IMR-90 (cell line): ENCODE measurements at regions not wholly inside any gene's neighbourhood (a gene's known extent, or its start where the extent isn't known, plus 50 kb on each side); places are given as distances from the start of the nearest gene placed in this dataset.

Source experiments
- ATAC-seq: fragments of 200-7000 bp; cut with Tn5 transposase; 2 replicates; pipeline ENCODE4 v1.9.1; 2020; ENCODE audit warnings: low read depth, mild to moderate bottlenecking, moderate library complexity
- BruUV-seq: library from RNA; stranded (reverse); fragments of 400-500 nt; replicated peaks from 2 replicates; lab custom pipeline; 2021; lab: Mats Ljungman, UMichigan
- CTCF ChIA-PET: fragments of 300-600 bp; formaldehyde crosslinking; extraction: SDS; loops from one replicate; lab custom pipeline; 2021; ENCODE audit warnings: antibody characterized with exemption; lab: Yijun Ruan, JAX
- POLR2A ChIA-PET: fragments of 300-600 bp; sonication (Branson Sonifier 250); formaldehyde crosslinking; loops from one replicate; lab custom pipeline; 2022; ENCODE audit warnings: antibody characterized with exemption; ENCODE audit not compliant: unreplicated experiment; lab: Charles Lee
- DNase-seq: peaks from one replicate; pipeline ENCODE4 v3.0.0; 2013
- H2AFZ ChIP-seq: replicated peaks from 2 replicates; pipeline ENCODE3; 2013; ENCODE audit warnings: low read length, mild to moderate bottlenecking; ENCODE audit not compliant: poor library complexity
- H2AK5ac ChIP-seq: 2 replicates; pipeline ENCODE4 v1.6.1; 2013; ENCODE audit warnings: low read depth, low read length, inconsistent platforms
- H2AK9ac ChIP-seq: replicated peaks from 2 replicates; pipeline ENCODE3; 2013; ENCODE audit warnings: mild to moderate bottlenecking, low read depth, low read length, moderate library complexity; ENCODE audit not compliant: poor library complexity
- H2BK120ac ChIP-seq: 2 replicates; pipeline ENCODE4 v1.6.1; 2013; ENCODE audit warnings: low read depth, low read length, inconsistent platforms
- H2BK15ac ChIP-seq: 3 replicates; pipeline ENCODE4 v1.6.1; 2013; ENCODE audit warnings: low read depth, low read length, inconsistent platforms
- H2BK20ac ChIP-seq: 2 replicates; pipeline ENCODE4 v1.6.1; 2013; ENCODE audit warnings: low read depth, mild to moderate bottlenecking, inconsistent platforms, low read length, moderate library complexity
- H2BK5ac ChIP-seq: 2 replicates; pipeline ENCODE4 v1.6.1; 2013; ENCODE audit warnings: mild to moderate bottlenecking, low read depth, low read length, inconsistent platforms; ENCODE audit not compliant: poor library complexity, severe bottlenecking
- H3K14ac ChIP-seq: replicated peaks from 2 replicates; pipeline ENCODE4 v1.6.1; 2013; ENCODE audit warnings: low read depth, low read length, inconsistent platforms
- H3K18ac ChIP-seq: 2 replicates; pipeline ENCODE4 v1.6.1; 2013; ENCODE audit warnings: low read depth, low read length, control low read depth
- H3K23ac ChIP-seq: 2 replicates; pipeline ENCODE4 v1.6.1; 2013; ENCODE audit warnings: low read depth, low read length, inconsistent platforms
- H3K27ac ChIP-seq: 2 replicates; pipeline ENCODE4 v1.5.1; 2013; ENCODE audit warnings: mild to moderate bottlenecking, control low read depth, low read length; ENCODE audit not compliant: insufficient read depth
- H3K27me3 ChIP-seq: 2 replicates; pipeline ENCODE4 v1.6.1; 2013; ENCODE audit warnings: low read length; ENCODE audit not compliant: control insufficient read depth, insufficient read depth
- H3K36me3 ChIP-seq: 2 replicates; pipeline ENCODE4 v1.6.1; 2013; ENCODE audit warnings: low read length, mixed read lengths; ENCODE audit not compliant: control insufficient read depth, insufficient read depth
- H3K4ac ChIP-seq: 2 replicates; pipeline ENCODE4 v1.6.1; 2013; ENCODE audit warnings: low read depth, low read length, inconsistent platforms
- H3K4me1 ChIP-seq: 2 replicates; pipeline ENCODE4 v1.6.1; 2013; ENCODE audit warnings: low read length, mixed read lengths; ENCODE audit not compliant: control insufficient read depth, insufficient read depth
- H3K4me2 ChIP-seq: 2 replicates; pipeline ENCODE4 v1.6.1; 2013; ENCODE audit warnings: low read depth, mild to moderate bottlenecking, control low read depth, low read length, moderate library complexity
- H3K4me3 ChIP-seq: 2 replicates; pipeline ENCODE4 v1.5.1; 2013; ENCODE audit warnings: low read depth, mild to moderate bottlenecking, control low read depth, low read length, moderate library complexity; ENCODE audit not compliant: insufficient read depth
- H3K56ac ChIP-seq: 2 replicates; pipeline ENCODE4 v1.6.1; 2013; ENCODE audit warnings: low read length, inconsistent platforms; ENCODE audit not compliant: insufficient read depth; ENCODE audit errors: extremely low read depth
- H3K79me1 ChIP-seq, 2 experiments: 2 replicates each; pipeline ENCODE4 v1.6.1; 2013; ENCODE audit warnings: low read length in 2 of 2, inconsistent platforms in 1 of 2, low read depth in 1 of 2
- H3K9ac ChIP-seq: 2 replicates; pipeline ENCODE4 v1.6.1; 2013; ENCODE audit warnings: low read depth, low read length, control low read depth
- H3K9me1 ChIP-seq: 2 replicates; pipeline ENCODE4 v1.6.1; 2013; ENCODE audit warnings: low read length, inconsistent platforms; ENCODE audit not compliant: insufficient read depth
- H3K9me3 ChIP-seq: 2 replicates; pipeline ENCODE4 v1.6.1; 2013; ENCODE audit warnings: low read length; ENCODE audit not compliant: control insufficient read depth, insufficient read depth
- H4K20me1 ChIP-seq: 2 replicates; pipeline ENCODE4 v1.6.1; 2013; ENCODE audit warnings: low read length, inconsistent platforms; ENCODE audit not compliant: insufficient read depth
- H4K5ac ChIP-seq: 2 replicates; pipeline ENCODE4 v1.6.1; 2013; ENCODE audit warnings: mild to moderate bottlenecking, low read depth, low read length, control low read depth
- H4K8ac ChIP-seq, 2 experiments: 2 replicates each; pipeline ENCODE4 v1.6.1; 2013; ENCODE audit warnings: low read depth in 2 of 2, low read length in 2 of 2, control low read depth in 1 of 2, inconsistent platforms in 1 of 2
- H4K91ac ChIP-seq: 2 replicates; pipeline ENCODE4 v1.6.1; 2013; ENCODE audit warnings: low read depth, low read length, inconsistent platforms; ENCODE audit not compliant: insufficient read depth
- BHLHE40 ChIP-seq: fragments of 150-350 bp; IDR thresholded peaks from 2 replicates; pipeline ENCODE4 v1.6.1; 2016; ENCODE audit warnings: mild to moderate bottlenecking, low read depth, low read length
- CHD1 ChIP-seq: IDR thresholded peaks from 2 replicates; pipeline ENCODE4 v1.6.1; 2012; ENCODE audit warnings: low read depth, low read length, improper control_type of control experiment
- FOS ChIP-seq: fragments of 150-350 bp; IDR thresholded peaks from 2 replicates; pipeline ENCODE4 v1.6.1; 2016; ENCODE audit warnings: low read depth, low read length
- MAFK ChIP-seq: IDR thresholded peaks from 2 replicates; pipeline ENCODE4 v1.6.1; 2012; ENCODE audit warnings: low read depth, low read length, improper control_type of control experiment
- MAZ ChIP-seq: IDR thresholded peaks from 2 replicates; pipeline ENCODE4 v1.6.1; 2012; ENCODE audit warnings: low read depth, mild to moderate bottlenecking, low read length, improper control_type of control experiment, moderate library complexity, borderline replicate concordance
- MXI1 ChIP-seq: IDR thresholded peaks from 2 replicates; pipeline ENCODE4 v1.6.1; 2012; ENCODE audit warnings: low read depth, mild to moderate bottlenecking, low read length, moderate library complexity, borderline replicate concordance
- NFE2L2 ChIP-seq: fragments of 150-350 bp; IDR thresholded peaks from 2 replicates; pipeline ENCODE4 v1.6.1; 2016; ENCODE audit warnings: low read depth, mild to moderate bottlenecking, low read length
- RAD21 ChIP-seq: IDR thresholded peaks from 2 replicates; pipeline ENCODE4 v1.6.1; 2012; ENCODE audit warnings: low read length, improper control_type of control experiment
- RCOR1 ChIP-seq: IDR thresholded peaks from 2 replicates; pipeline ENCODE4 v1.6.1; 2012; ENCODE audit warnings: mild to moderate bottlenecking, low read length, improper control_type of control experiment; ENCODE audit not compliant: insufficient replicate concordance
- RFX5 ChIP-seq: IDR thresholded peaks from 2 replicates; pipeline ENCODE4 v1.8.0; 2012; ENCODE audit warnings: low read depth, mild to moderate bottlenecking, low read length, moderate library complexity
- SMC3 ChIP-seq: fragments of 150-350 bp; IDR thresholded peaks from 2 replicates; pipeline ENCODE4 v1.6.1; 2016; ENCODE audit warnings: low read depth, mild to moderate bottlenecking, antibody characterized with exemption, low read length, moderate library complexity
- WGBS, 2 experiments: methylation state at CpG; one replicate each; pipeline versions ENCODE4 v1.1.5 to v1.1.7; 2013; ENCODE audit warnings: missing lambda C conversion rate in 2 of 2; ENCODE audit not compliant: insufficient read length in 1 of 2; ENCODE audit errors: extremely low coverage in 2 of 2; 5-methylcytosine and 5-hydroxymethylcytosine counted together
- dilution Hi-C: fragments of 300-500 bp; cut with HindIII; formaldehyde crosslinking; loops from one replicate; pipeline ENCODE4 v1.14.3; 2018; ENCODE audit warnings: low sequenced_read_pairs; ENCODE audit not compliant: unreplicated experiment
- in situ Hi-C: fragments of 300-500 bp; cut with MboI; formaldehyde crosslinking; loops from 3 replicates; pipeline ENCODE4 v1.14.3; 2019; ENCODE audit warnings: low sequenced_read_pairs, inconsistent platforms, mixed read lengths
- intact Hi-C: fragments of 100-400 bp; cut with micrococcal nuclease; formaldehyde crosslinking; loops from 2 replicates; pipeline ENCODE4 v1.10.0; 2022
- TF ChIP-seq, protein P1 (sequence below): conservative IDR thresholded peaks from 2 replicates; pipeline ENCODE4 v1.5.1; 2012; ENCODE audit warnings: mild to moderate bottlenecking, low read depth, low read length, improper control_type of control experiment
- TF ChIP-seq, protein P2 (sequence below): fragments of 150-350 bp; IDR thresholded peaks from 2 replicates; pipeline ENCODE4 v1.6.1; 2016; ENCODE audit warnings: low read depth, mild to moderate bottlenecking, low read length, moderate library complexity, borderline replicate concordance

DNA sequence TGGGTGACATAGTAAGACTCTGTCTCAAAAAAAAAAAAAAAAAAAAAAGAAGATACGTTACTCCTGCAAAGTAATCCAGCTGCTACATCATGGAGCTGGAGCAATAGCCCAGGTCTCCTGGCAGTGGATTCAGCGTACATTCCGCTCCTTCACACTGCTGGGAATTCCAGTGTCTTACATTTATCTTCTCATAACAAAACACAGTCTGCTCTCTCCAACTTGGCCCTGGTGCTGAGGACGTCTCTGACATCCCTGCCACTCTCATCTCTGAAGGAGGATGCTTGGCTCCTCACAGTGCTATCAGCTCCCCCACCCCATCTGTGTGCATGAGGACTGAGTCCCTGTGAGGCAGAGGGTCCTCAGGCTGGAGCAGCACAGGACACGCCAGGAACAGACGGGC lies 529.8 kb downstream of the CD83 start:
- Histone ChIP-seq H3K14ac (no peak overlapping the region), H4K91ac (no peak overlapping the region), H3K18ac (no peak overlapping the region), H3K36me3 (no peaks in the 10 kb centered on the region), H3K79me1 (no peaks in the 10 kb centered on the region), H3K27me3 (peaks cover 4% of the 10 kb centered on the region), H3K9me1 (no peaks in the 10 kb centered on the region), H2BK120ac (no peak overlapping the region), H3K23ac (no peak overlapping the region), H2AFZ (no peak overlapping the region), H2AK9ac (no peak overlapping the region), H4K20me1 (no peaks in the 10 kb centered on the region), H3K56ac (no peak overlapping the region), H3K27ac (no peak overlapping the region), H2BK5ac (no peak overlapping the region), H3K9ac (no peak overlapping the region), H3K4me1 (no peaks in the 10 kb centered on the region), H2BK15ac (no peak overlapping the region), H3K4me2 (no peak overlapping the region), H2AK5ac (no peak overlapping the region), H4K5ac (no peak overlapping the region), H4K8ac (no peak overlapping the region), H3K4me3 (no peak overlapping the region), H3K4ac (no peak overlapping the region), H2BK20ac (no peak overlapping the region), H3K9me3 (no peaks in the 10 kb centered on the region)
- ATAC-seq (no peak), DNase-seq (no peak)
- POLR2A ChIA-PET, result no interaction called here
- dilution Hi-C loops, result no loop called here
- in situ Hi-C loops, result no loop called here
- TF ChIP-seq CHD1, result no peak
- TF ChIP-seq NFE2L2, result no peak
- TF ChIP-seq RAD21, result no peak
- TF ChIP-seq BHLHE40, result no peak
- TF ChIP-seq RCOR1, result no peak
- TF ChIP-seq MAFK, result no peak
- TF ChIP-seq, protein P1, sequence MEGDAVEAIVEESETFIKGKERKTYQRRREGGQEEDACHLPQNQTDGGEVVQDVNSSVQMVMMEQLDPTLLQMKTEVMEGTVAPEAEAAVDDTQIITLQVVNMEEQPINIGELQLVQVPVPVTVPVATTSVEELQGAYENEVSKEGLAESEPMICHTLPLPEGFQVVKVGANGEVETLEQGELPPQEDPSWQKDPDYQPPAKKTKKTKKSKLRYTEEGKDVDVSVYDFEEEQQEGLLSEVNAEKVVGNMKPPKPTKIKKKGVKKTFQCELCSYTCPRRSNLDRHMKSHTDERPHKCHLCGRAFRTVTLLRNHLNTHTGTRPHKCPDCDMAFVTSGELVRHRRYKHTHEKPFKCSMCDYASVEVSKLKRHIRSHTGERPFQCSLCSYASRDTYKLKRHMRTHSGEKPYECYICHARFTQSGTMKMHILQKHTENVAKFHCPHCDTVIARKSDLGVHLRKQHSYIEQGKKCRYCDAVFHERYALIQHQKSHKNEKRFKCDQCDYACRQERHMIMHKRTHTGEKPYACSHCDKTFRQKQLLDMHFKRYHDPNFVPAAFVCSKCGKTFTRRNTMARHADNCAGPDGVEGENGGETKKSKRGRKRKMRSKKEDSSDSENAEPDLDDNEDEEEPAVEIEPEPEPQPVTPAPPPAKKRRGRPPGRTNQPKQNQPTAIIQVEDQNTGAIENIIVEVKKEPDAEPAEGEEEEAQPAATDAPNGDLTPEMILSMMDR, result no peak
- TF ChIP-seq MAZ, result no peak
- TF ChIP-seq, protein P2, sequence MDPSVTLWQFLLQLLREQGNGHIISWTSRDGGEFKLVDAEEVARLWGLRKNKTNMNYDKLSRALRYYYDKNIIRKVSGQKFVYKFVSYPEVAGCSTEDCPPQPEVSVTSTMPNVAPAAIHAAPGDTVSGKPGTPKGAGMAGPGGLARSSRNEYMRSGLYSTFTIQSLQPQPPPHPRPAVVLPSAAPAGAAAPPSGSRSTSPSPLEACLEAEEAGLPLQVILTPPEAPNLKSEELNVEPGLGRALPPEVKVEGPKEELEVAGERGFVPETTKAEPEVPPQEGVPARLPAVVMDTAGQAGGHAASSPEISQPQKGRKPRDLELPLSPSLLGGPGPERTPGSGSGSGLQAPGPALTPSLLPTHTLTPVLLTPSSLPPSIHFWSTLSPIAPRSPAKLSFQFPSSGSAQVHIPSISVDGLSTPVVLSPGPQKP, result no peak
- TF ChIP-seq FOS, result no peak
- TF ChIP-seq RFX5, result no peak
- no peak for TF ChIP-seq MXI1
- TF ChIP-seq SMC3, result no peak
- no CpG with 5 or more reads among the region's 6 CpGs for WGBS, 2 experiments
- intact Hi-C loops, result no loop called here
- no TSS peak for BruUV-seq
- CTCF ChIA-PET, result interaction anchor here (0.6 kb wide), 2 partner anchors 18 to 457 kb away, joined by 3 to 4 read pairs; no protein-coding TSS in a partner anchor
